Progenitor cell of endocrine pancreas (in vitro differentiated cells): ENCODE measurements at regions not wholly inside any gene's neighbourhood (a gene's known extent, or its start where the extent isn't known, plus 50 kb on each side); places are given as distances from the start of the nearest gene placed in this dataset.

Source experiments
- DNase-seq: peaks from one replicate; pipeline ENCODE4 v3.0.0; 2021; ENCODE audit warnings: low spot score; ENCODE audit not compliant: unreplicated experiment
- H3K27ac Mint-ChIP-seq: 2 replicates; pipeline ENCODE4 v1.8.0; 2021; ENCODE audit warnings: mild to moderate bottlenecking, moderate library complexity, mixed read lengths
- H3K27me3 Mint-ChIP-seq: 2 replicates; pipeline ENCODE4 v1.8.0; 2021; ENCODE audit warnings: mixed read lengths
- H3K36me3 Mint-ChIP-seq: 2 replicates; pipeline ENCODE4 v1.8.0; 2022; ENCODE audit warnings: mixed read lengths; ENCODE audit not compliant: insufficient read depth
- H3K4me1 Mint-ChIP-seq: 2 replicates; pipeline ENCODE4 v1.8.0; 2021; ENCODE audit warnings: low read depth, mixed read lengths
- H3K4me3 Mint-ChIP-seq: 2 replicates; pipeline ENCODE4 v1.8.0; 2021; ENCODE audit warnings: low read depth, mild to moderate bottlenecking, moderate library complexity, mixed read lengths
- H3K9me3 Mint-ChIP-seq: 2 replicates; pipeline ENCODE4 v1.8.0; 2021; ENCODE audit warnings: low read depth, mixed read lengths
- CTCF ChIP-seq: fragments of 200-600 bp; sonication (generic); IDR thresholded peaks from one replicate; pipeline ENCODE4 v1.5.0; 2021; ENCODE audit warnings: antibody characterized with exemption, mild to moderate bottlenecking; ENCODE audit not compliant: unreplicated experiment

GRCh38 chr19:31173991-31174390 is 175.2 kb downstream of the TSHZ3 start:
- H3K27ac Mint-ChIP-seq: no peak overlapping the region
- H3K36me3 Mint-ChIP-seq: no peaks in the 10 kb centered on the region
- H3K27me3 Mint-ChIP-seq: peaks cover 17% of the 10 kb centered on the region
- DNase-seq: no peak
- TF ChIP-seq CTCF: no peak
- no peak overlapping the region for H3K4me3 Mint-ChIP-seq
- no peaks in the 10 kb centered on the region for H3K4me1 Mint-ChIP-seq
- no peaks in the 10 kb centered on the region for H3K9me3 Mint-ChIP-seq

DNA sequence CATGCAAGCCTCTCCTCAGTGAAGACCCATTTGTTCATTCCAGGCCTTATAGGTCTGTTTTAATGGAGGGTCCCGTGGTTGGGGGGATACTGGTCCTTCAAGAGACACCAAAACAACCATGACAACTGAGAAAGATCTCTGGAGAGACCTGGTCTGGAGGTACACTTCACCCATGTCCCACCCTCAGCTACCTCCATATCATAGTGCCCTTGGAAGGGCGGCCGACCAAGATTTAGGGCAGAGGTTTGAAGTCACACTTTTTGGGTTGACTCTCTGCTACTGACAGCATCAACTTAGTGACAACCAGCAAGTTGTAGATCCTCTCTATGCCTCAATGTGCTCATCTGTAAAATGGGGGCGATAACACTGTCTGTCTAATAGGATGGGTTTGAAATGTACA is 177.3 kb downstream of the TSHZ3 start:
- Mint-ChIP-seq H3K36me3 (no peaks in the 10 kb centered on the region), H3K4me3 (no peak overlapping the region)

DNA sequence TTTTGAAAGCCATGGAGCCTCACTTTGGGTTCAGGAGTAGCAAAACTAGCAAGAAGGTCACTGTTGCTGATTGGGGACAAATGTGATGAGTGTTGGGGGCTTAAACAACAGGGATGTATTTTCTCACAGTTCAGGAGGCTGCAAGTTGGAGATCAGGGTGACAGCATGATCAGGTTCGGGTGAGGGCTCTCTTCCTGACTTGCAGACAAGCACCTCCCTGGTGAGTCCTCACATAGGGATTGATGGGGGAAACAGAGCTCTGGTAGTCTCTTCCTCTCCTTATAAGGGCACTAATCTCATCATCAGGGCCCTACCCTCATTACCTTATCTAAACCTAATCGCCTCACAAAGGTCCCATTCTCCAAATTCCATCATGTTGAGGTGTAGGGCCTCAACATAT is 179.2 kb downstream of the TSHZ3 start:
- Mint-ChIP-seq H3K27ac (no peak overlapping the region), H3K4me1 (peaks cover 23% of the 10 kb centered on the region), H3K27me3 (peaks cover 5% of the 10 kb centered on the region), H3K9me3 (no peaks in the 10 kb centered on the region), H3K4me3 (no peak overlapping the region), H3K36me3 (no peaks in the 10 kb centered on the region)
- DNase-seq: no peak
- TF ChIP-seq CTCF: no peak

More for the DNA sequence above, 177.3 kb downstream of the TSHZ3 start:
- Mint-ChIP-seq H3K4me1 (peaks cover 11% of the 10 kb centered on the region), H3K27me3 (peaks cover 11% of the 10 kb centered on the region), H3K9me3 (no peaks in the 10 kb centered on the region), H3K27ac (no peak overlapping the region)
- TF ChIP-seq CTCF: no peak
- DNase-seq: no peak

DNA sequence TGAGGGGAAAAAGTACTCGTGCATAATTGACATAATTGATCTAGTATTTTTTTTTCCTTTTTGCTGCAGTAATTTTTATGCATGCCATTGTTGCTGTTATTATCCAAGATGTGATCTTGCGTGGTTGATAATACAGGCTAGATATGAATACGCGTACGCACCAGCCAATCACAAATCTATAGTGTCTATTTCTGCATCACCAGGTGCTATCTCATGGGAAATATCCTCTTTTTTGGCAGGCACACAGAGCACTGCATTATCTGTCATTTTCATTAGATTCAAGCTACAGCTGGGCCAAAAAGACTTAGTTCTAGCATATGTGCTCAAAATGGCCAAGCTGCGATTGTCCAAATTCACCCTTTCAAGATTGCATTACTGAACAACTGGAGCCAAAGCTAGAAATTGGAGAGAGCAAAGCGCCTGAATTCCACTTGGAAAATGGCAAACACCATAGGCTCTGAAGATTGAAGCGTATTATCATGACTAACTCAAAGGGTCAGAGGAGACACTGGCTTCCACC is 181.1 kb downstream of the TSHZ3 start:
- no peak for DNase-seq
- H3K27me3 Mint-ChIP-seq: peaks cover 3% of the 10 kb centered on the region
- no peak overlapping the region for H3K4me3 Mint-ChIP-seq
- H3K36me3 Mint-ChIP-seq: no peaks in the 10 kb centered on the region
- no peak for TF ChIP-seq CTCF
- H3K27ac Mint-ChIP-seq: no peak overlapping the region
- H3K4me1 Mint-ChIP-seq: peaks cover 38% of the 10 kb centered on the region
- H3K9me3 Mint-ChIP-seq: no peaks in the 10 kb centered on the region

GRCh38 chr19:31167690-31168089 is 181.5 kb downstream of the TSHZ3 start:
- H3K4me1 Mint-ChIP-seq: peaks cover 38% of the 10 kb centered on the region
- no peak overlapping the region for H3K27ac Mint-ChIP-seq
- peaks cover 3% of the 10 kb centered on the region for H3K27me3 Mint-ChIP-seq
- H3K4me3 Mint-ChIP-seq: no peak overlapping the region
- DNase-seq: no peak
- H3K36me3 Mint-ChIP-seq: no peaks in the 10 kb centered on the region
- H3K9me3 Mint-ChIP-seq: no peaks in the 10 kb centered on the region
- no peak for TF ChIP-seq CTCF
